ENCODE measurements at regions not wholly inside any gene's neighbourhood (a gene's known extent, or its start where the extent isn't known, plus 50 kb on each side); places are given as distances from the start of the nearest gene placed in this dataset.
"Not testable (repeated sequence)": the region's sequence is repeated elsewhere in the genome, so short reads cannot be mapped to it uniquely, and the experiment has no call there.

GRCh38 chr2:58609326-58609725 lies 368.2 kb upstream of the FANCL start:
- no peak for DNase-seq

GRCh38 chr2:58608146-58608545 lies 367.0 kb upstream of the FANCL start:
- no peak for DNase-seq

- DNase-seq: no peak
Observed at GRCh38 chr2:58607448-58607847, 366.3 kb upstream of the FANCL start.

GRCh38 chr2:58606799-58607198 lies 365.7 kb upstream of the FANCL start:
- no peak for DNase-seq

- no peak for DNase-seq
Observed at GRCh38 chr2:58604096-58604495, 363.0 kb upstream of the FANCL start.

GRCh38 chr2:58601017-58601416 lies 359.9 kb upstream of the FANCL start:
- DNase-seq: no peak

GRCh38 chr2:58598171-58598570 lies 357.0 kb upstream of the FANCL start:
- no peak for DNase-seq

- no peak for DNase-seq
Observed at GRCh38 chr2:58595714-58596113, 354.6 kb upstream of the FANCL start.

- no peak for DNase-seq
Observed at GRCh38 chr2:58594762-58595161, 353.6 kb upstream of the FANCL start.

- DNase-seq: no peak
Observed at GRCh38 chr2:58594175-58594574, 353.1 kb upstream of the FANCL start.

GRCh38 chr2:58586178-58586577 lies 345.1 kb upstream of the FANCL start:
- not testable (repeated sequence) for DNase-seq

GRCh38 chr2:58585233-58585632 lies 344.1 kb upstream of the FANCL start:
- no peak for DNase-seq

GRCh38 chr2:58584606-58585118 lies 343.5 kb upstream of the FANCL start:
- no peak for DNase-seq

- no peak for DNase-seq
Observed at GRCh38 chr2:58578276-58578675, 337.2 kb upstream of the FANCL start.

- no peak for DNase-seq
Observed at GRCh38 chr2:58574873-58575272, 333.7 kb upstream of the FANCL start.

- DNase-seq: no peak
Observed at GRCh38 chr2:58572731-58573130, 331.6 kb upstream of the FANCL start.

- DNase-seq: peak; percentile 20
Observed at GRCh38 chr2:58571181-58571852, 330.2 kb upstream of the FANCL start.

GRCh38 chr2:58569475-58570185 lies 328.5 kb upstream of the FANCL start:
- no peak for DNase-seq

GRCh38 chr2:58568901-58569300 lies 327.8 kb upstream of the FANCL start:
- no peak for DNase-seq

GRCh38 chr2:58562276-58562675 lies 321.2 kb upstream of the FANCL start:
- DNase-seq: no peak

GRCh38 chr2:58560531-58560930 lies 319.4 kb upstream of the FANCL start:
- DNase-seq: no peak

GRCh38 chr2:58558881-58559280 lies 317.8 kb upstream of the FANCL start:
- DNase-seq: no peak

- DNase-seq: no peak
Observed at GRCh38 chr2:58557176-58557575, 316.1 kb upstream of the FANCL start.

GRCh38 chr2:58553937-58554336 lies 312.8 kb upstream of the FANCL start:
- DNase-seq: no peak

GRCh38 chr2:58553522-58553921 lies 312.4 kb upstream of the FANCL start:
- DNase-seq: no peak

Data from NCI-H2107 (cell line).